ENCODE measurements at regions not wholly inside any gene's neighbourhood (a gene's known extent, or its start where the extent isn't known, plus 50 kb on each side); places are given as distances from the start of the nearest gene placed in this dataset.

GRCh38 chr3:154776549-154777225, 303.4 kb upstream of the MME start:
- no peak overlapping the region for H3K14ac ChIP-seq (ENCODE audit: low read length)
- H2BK12ac ChIP-seq (ENCODE audit: low read length): no peak overlapping the region
- no peak overlapping the region for H2AFZ ChIP-seq (ENCODE audit: insufficient read depth, low read length, poor library complexity)
- no peak overlapping the region for H2AK5ac ChIP-seq (ENCODE audit: low read length)
- H4K91ac ChIP-seq (ENCODE audit: low read depth, low read length): no peak overlapping the region
- H3K27me3 ChIP-seq (ENCODE audit: insufficient read depth, low read length): no peaks in the 10 kb centered on the region
- H3K79me1 ChIP-seq (ENCODE audit: low read length): no peaks in the 10 kb centered on the region
- no peak overlapping the region for H2BK120ac ChIP-seq (ENCODE audit: insufficient read depth, low read length, poor library complexity)
- no peak overlapping the region for H3K18ac ChIP-seq (ENCODE audit: low read length)
- no peak overlapping the region for H3K23ac ChIP-seq (ENCODE audit: low read length)
- H4K12ac ChIP-seq (ENCODE audit: low read depth, low read length): no peak overlapping the region
- no peaks in the 10 kb centered on the region for H3K9me3 ChIP-seq (ENCODE audit: insufficient read depth, low read depth, low read length)
- H3K4me1 ChIP-seq (ENCODE audit: control insufficient read depth in 1 of 2, insufficient read depth in 2 of 2, low read length in 2 of 2): no peaks in the 10 kb centered on the region
- no peak overlapping the region for H2BK5ac ChIP-seq (ENCODE audit: low read depth, low read length, poor library complexity)
- no peak overlapping the region for H3K27ac ChIP-seq (ENCODE audit: low read depth, low read length)
- no peaks in the 10 kb centered on the region for H3K36me3 ChIP-seq (ENCODE audit: control insufficient read depth in 1 of 2, insufficient read depth in 2 of 2, low read length in 2 of 2)
- no peaks in the 10 kb centered on the region for H3K79me2 ChIP-seq (ENCODE audit: control insufficient read depth, insufficient read depth, low read length, poor library complexity)
- no peak overlapping the region for H3K9ac ChIP-seq (ENCODE audit: low read length)
- H3K4ac ChIP-seq (ENCODE audit: low read depth, low read length): no peak overlapping the region
- WGBS (ENCODE audit: extremely low coverage, insufficient coverage, insufficient read length): no CpG with 5 or more reads among the region's 5 CpGs
- DNase-seq: no peak
- no peak overlapping the region for H3K4me2 ChIP-seq (ENCODE audit: low read length)
- no peak overlapping the region for H3K4me3 ChIP-seq (ENCODE audit: low read depth, low read length)
- no peak overlapping the region for H4K8ac ChIP-seq (ENCODE audit: low read depth, low read length)

DNA sequence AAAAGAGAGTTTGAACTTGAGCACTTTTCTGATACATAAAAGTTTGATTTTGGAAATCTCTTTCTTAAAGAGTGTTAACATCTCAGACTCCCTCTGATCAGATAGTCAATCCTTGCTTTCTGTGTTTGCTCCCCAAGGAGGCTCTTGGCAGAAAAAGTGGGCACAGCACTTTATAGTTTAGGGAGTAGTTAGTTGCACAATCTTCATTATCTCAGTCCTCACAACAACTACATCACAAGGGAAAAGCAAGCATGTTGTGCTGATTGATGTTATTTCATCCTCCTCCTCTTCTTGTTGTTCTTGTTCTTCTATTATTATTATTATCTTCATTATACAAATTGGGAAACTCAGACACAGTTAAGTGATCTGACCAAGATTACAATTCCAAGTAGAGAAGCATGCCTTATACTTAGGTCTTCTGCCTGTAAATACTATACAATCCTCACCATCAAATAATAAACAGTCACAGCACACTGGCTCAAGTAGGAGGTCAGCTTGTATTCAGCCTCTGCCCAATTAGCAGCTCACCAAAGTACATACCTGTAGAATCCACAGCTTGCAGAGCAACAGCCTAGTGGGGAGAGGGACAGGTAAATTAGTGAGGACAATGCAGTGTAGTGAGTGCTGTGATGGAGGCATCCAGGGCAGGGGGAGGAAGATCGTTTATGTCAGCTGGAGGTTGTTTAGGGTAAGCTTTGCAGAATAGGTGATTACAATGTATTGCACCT, 304.1 kb upstream of the MME start:
- no peaks in the 10 kb centered on the region for H3K27me3 ChIP-seq (ENCODE audit: insufficient read depth, low read length)
- no peak overlapping the region for H3K14ac ChIP-seq (ENCODE audit: low read length)
- no peak overlapping the region for H3K27ac ChIP-seq (ENCODE audit: low read depth, low read length)
- no peak overlapping the region for H3K18ac ChIP-seq (ENCODE audit: low read length)
- H3K4me3 ChIP-seq (ENCODE audit: low read depth, low read length): no peak overlapping the region
- H2AK5ac ChIP-seq (ENCODE audit: low read length): no peak overlapping the region
- no peak overlapping the region for H3K4ac ChIP-seq (ENCODE audit: low read depth, low read length)
- H3K9me3 ChIP-seq (ENCODE audit: insufficient read depth, low read depth, low read length): no peaks in the 10 kb centered on the region
- H2AFZ ChIP-seq (ENCODE audit: insufficient read depth, low read length, poor library complexity): no peak overlapping the region
- H2BK12ac ChIP-seq (ENCODE audit: low read length): no peak overlapping the region
- peak overlapping the region; percentile 28 for H3K9ac ChIP-seq (ENCODE audit: low read length)
- no peak overlapping the region for H2BK120ac ChIP-seq (ENCODE audit: insufficient read depth, low read length, poor library complexity)
- H3K79me1 ChIP-seq (ENCODE audit: low read length): no peaks in the 10 kb centered on the region
- H3K36me3 ChIP-seq (ENCODE audit: control insufficient read depth in 1 of 2, insufficient read depth in 2 of 2, low read length in 2 of 2): no peaks in the 10 kb centered on the region
- no peak for DNase-seq
- H3K4me1 ChIP-seq (ENCODE audit: control insufficient read depth in 1 of 2, insufficient read depth in 2 of 2, low read length in 2 of 2): no peaks in the 10 kb centered on the region
- H3K4me2 ChIP-seq (ENCODE audit: low read length): no peak overlapping the region
- H3K79me2 ChIP-seq (ENCODE audit: control insufficient read depth, insufficient read depth, low read length, poor library complexity): no peaks in the 10 kb centered on the region
- H3K23ac ChIP-seq (ENCODE audit: low read length): peak overlapping the region; percentile 37
- H2BK5ac ChIP-seq (ENCODE audit: low read depth, low read length, poor library complexity): no peak overlapping the region
- H4K91ac ChIP-seq (ENCODE audit: low read depth, low read length): no peak overlapping the region
- H4K8ac ChIP-seq (ENCODE audit: low read depth, low read length): no peak overlapping the region
- whole genome bisulfite sequencing (ENCODE audit: extremely low coverage, insufficient coverage, insufficient read length): no CpG with 5 or more reads among the region's 1 CpG
- H4K12ac ChIP-seq (ENCODE audit: low read depth, low read length): no peak overlapping the region

DNA sequence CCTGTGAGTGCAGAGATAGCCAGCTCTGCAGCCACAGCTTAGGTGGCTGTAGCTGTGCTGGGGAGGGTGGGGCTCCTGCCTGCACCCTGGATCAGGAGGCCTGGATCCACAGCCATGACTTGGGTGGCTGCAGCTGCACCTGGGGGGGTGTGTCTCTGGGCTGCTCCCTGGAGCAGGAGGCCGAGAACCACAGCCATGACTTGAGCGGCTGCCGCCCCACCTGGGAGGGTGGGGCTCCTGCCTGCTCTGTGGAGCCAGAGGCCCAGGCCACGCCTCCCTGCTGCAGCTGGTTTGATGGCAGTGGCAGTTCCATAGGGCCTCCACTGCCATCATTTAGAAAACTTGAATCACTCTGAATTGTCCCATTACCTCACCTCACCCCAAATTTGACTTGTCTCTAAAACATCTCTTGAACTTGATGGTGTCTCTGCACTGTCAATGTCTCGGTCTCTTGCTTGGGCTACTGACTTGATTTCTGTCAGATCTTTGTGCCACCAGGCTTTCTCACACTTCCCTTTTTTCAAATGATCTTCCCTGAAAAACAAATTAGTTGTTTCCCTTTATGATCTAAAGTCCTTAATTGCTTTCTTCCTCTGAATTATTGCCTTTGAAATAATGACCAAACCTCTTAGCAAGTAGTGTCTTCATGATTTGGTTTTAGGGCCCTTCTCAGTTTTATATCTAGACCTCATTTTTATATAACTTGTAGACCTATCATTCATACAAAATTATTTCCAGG, 313.2 kb upstream of the MME start:
- no peak overlapping the region for H2BK12ac ChIP-seq (ENCODE audit: low read length)
- H3K4me3 ChIP-seq (ENCODE audit: low read depth, low read length): no peak overlapping the region
- H3K23ac ChIP-seq (ENCODE audit: low read length): no peak overlapping the region
- no peak overlapping the region for H4K12ac ChIP-seq (ENCODE audit: low read depth, low read length)
- no peak overlapping the region for H4K91ac ChIP-seq (ENCODE audit: low read depth, low read length)
- no peaks in the 10 kb centered on the region for H3K9me3 ChIP-seq (ENCODE audit: insufficient read depth, low read depth, low read length)
- no peaks in the 10 kb centered on the region for H3K27me3 ChIP-seq (ENCODE audit: insufficient read depth, low read length)
- no peak overlapping the region for H3K4me2 ChIP-seq (ENCODE audit: low read length)
- H3K79me2 ChIP-seq (ENCODE audit: control insufficient read depth, insufficient read depth, low read length, poor library complexity): no peaks in the 10 kb centered on the region
- H3K36me3 ChIP-seq (ENCODE audit: control insufficient read depth in 1 of 2, insufficient read depth in 2 of 2, low read length in 2 of 2): no peaks in the 10 kb centered on the region
- H2BK120ac ChIP-seq (ENCODE audit: insufficient read depth, low read length, poor library complexity): no peak overlapping the region
- no peak overlapping the region for H3K9ac ChIP-seq (ENCODE audit: low read length)
- no peak overlapping the region for H2AFZ ChIP-seq (ENCODE audit: insufficient read depth, low read length, poor library complexity)
- no peak overlapping the region for H2BK5ac ChIP-seq (ENCODE audit: low read depth, low read length, poor library complexity)
- H3K79me1 ChIP-seq (ENCODE audit: low read length): no peaks in the 10 kb centered on the region
- no peak overlapping the region for H4K8ac ChIP-seq (ENCODE audit: low read depth, low read length)
- no peak overlapping the region for H3K27ac ChIP-seq (ENCODE audit: low read depth, low read length)
- no peak for DNase-seq
- H3K4me1 ChIP-seq (ENCODE audit: control insufficient read depth in 1 of 2, insufficient read depth in 2 of 2, low read length in 2 of 2): no peaks in the 10 kb centered on the region
- H3K14ac ChIP-seq (ENCODE audit: low read length): no peak overlapping the region
- H2AK5ac ChIP-seq (ENCODE audit: low read length): no peak overlapping the region
- WGBS (ENCODE audit: extremely low coverage, insufficient coverage, insufficient read length): no CpG with 5 or more reads among the region's 5 CpGs
- no peak overlapping the region for H3K4ac ChIP-seq (ENCODE audit: low read depth, low read length)
- H3K18ac ChIP-seq (ENCODE audit: low read length): no peak overlapping the region

- Histone ChIP-seq H3K4me2 (ENCODE audit: low read length) (no peak overlapping the region), H3K36me3 (ENCODE audit: control insufficient read depth in 1 of 2, insufficient read depth in 2 of 2, low read length in 2 of 2) (no peaks in the 10 kb centered on the region), H3K9me3 (ENCODE audit: insufficient read depth, low read depth, low read length) (no peaks in the 10 kb centered on the region), H3K14ac (ENCODE audit: low read length) (no peak overlapping the region), H4K8ac (ENCODE audit: low read depth, low read length) (no peak overlapping the region), H3K4me3 (ENCODE audit: low read depth, low read length) (no peak overlapping the region), H3K79me1 (ENCODE audit: low read length) (no peaks in the 10 kb centered on the region), H2AFZ (ENCODE audit: insufficient read depth, low read length, poor library complexity) (no peak overlapping the region), H3K27ac (ENCODE audit: low read depth, low read length) (no peak overlapping the region), H3K4me1 (ENCODE audit: control insufficient read depth in 1 of 2, insufficient read depth in 2 of 2, low read length in 2 of 2) (no peaks in the 10 kb centered on the region), H3K9ac (ENCODE audit: low read length) (no peak overlapping the region), H3K23ac (ENCODE audit: low read length) (no peak overlapping the region), H3K4ac (ENCODE audit: low read depth, low read length) (no peak overlapping the region), H2BK12ac (ENCODE audit: low read length) (no peak overlapping the region), H4K12ac (ENCODE audit: low read depth, low read length) (no peak overlapping the region), H3K18ac (ENCODE audit: low read length) (no peak overlapping the region), H2BK5ac (ENCODE audit: low read depth, low read length, poor library complexity) (no peak overlapping the region), H2BK120ac (ENCODE audit: insufficient read depth, low read length, poor library complexity) (no peak overlapping the region), H2AK5ac (ENCODE audit: low read length) (no peak overlapping the region), H3K27me3 (ENCODE audit: insufficient read depth, low read length) (no peaks in the 10 kb centered on the region), H3K79me2 (ENCODE audit: control insufficient read depth, insufficient read depth, low read length, poor library complexity) (no peaks in the 10 kb centered on the region), H4K91ac (ENCODE audit: low read depth, low read length) (no peak overlapping the region)
- no peak for DNase-seq
- WGBS (ENCODE audit: extremely low coverage, insufficient coverage, insufficient read length): no CpG with 5 or more reads among the region's 3 CpGs
Observed at GRCh38 chr3:154764856-154765640, 315.1 kb upstream of the MME start.
